Activated CD4-positive, alpha-beta T cell treated with anti-CD3 and anti-CD28 coated beads, Interleukin-2, amount 10 ng/mL, durations not matched to agents 7 days and 5 days (primary cell): ENCODE measurements at regions not wholly inside any gene's neighbourhood (a gene's known extent, or its start where the extent isn't known, plus 50 kb on each side); places are given as distances from the start of the nearest gene placed in this dataset.

Experiments used
- CTCF ChIA-PET: fragments of 350-600 bp; sonication (Branson Sonifier 250); formaldehyde crosslinking; loops from one replicate; lab custom pipeline; 2021; ENCODE audit warnings: antibody characterized with exemption; lab: Charles Lee
- POLR2A ChIA-PET: fragments of 350-600 bp; sonication (Branson Sonifier 250); formaldehyde crosslinking; loops from one replicate; lab custom pipeline; 2021; ENCODE audit warnings: antibody characterized with exemption; lab: Charles Lee
- DNase-seq: peaks from one replicate; pipeline ENCODE4 v3.0.0-alpha.2; 2020
- H3K27ac Mint-ChIP-seq: one replicate; pipeline ENCODE4 v1.8.0; 2021; ENCODE audit warnings: mild to moderate bottlenecking, moderate library complexity, mixed read lengths
- H3K27me3 Mint-ChIP-seq: one replicate; pipeline ENCODE4 v1.8.0; 2021; ENCODE audit warnings: mixed read lengths
- H3K36me3 Mint-ChIP-seq: one replicate; pipeline ENCODE4 v1.8.0; 2021; ENCODE audit warnings: low read depth, mixed read lengths
- H3K4me1 Mint-ChIP-seq: one replicate; pipeline ENCODE4 v1.8.0; 2021; ENCODE audit warnings: mixed read lengths
- H3K4me3 Mint-ChIP-seq: one replicate; pipeline ENCODE4 v1.8.0; 2021; ENCODE audit warnings: mild to moderate bottlenecking, moderate library complexity, mixed read lengths
- H3K9me3 Mint-ChIP-seq: one replicate; pipeline ENCODE4 v1.8.0; 2021; ENCODE audit warnings: mixed read lengths

DNA sequence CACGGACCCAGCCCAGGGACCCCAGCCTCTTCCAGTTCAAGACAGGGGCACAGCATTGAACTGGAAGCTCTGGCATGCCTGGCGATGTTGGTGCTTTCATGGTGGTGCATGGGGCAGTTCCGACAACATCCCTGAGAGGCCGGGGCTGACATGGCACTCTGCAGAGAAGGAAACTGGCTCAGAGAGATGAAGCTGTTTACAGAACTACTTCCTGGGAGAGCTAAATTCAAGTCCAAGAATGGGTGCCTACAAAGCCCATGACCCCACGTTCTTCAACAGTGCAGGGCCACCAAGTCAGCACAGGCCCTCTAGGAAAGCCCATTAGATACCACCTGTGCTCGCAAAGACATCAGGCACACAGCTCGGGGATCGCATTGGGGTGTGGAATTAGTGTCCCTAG lies 470.9 kb upstream of the MGMT start:
- ChIA-PET POLR2A (no interaction called here), CTCF (no interaction called here)
- no peaks in the 10 kb centered on the region for H3K36me3 Mint-ChIP-seq
- H3K27ac Mint-ChIP-seq: no peak overlapping the region
- DNase-seq: no peak
- no peaks in the 10 kb centered on the region for H3K9me3 Mint-ChIP-seq
- no peaks in the 10 kb centered on the region for H3K4me1 Mint-ChIP-seq
- H3K4me3 Mint-ChIP-seq: no peak overlapping the region
- H3K27me3 Mint-ChIP-seq: no peaks in the 10 kb centered on the region

DNA sequence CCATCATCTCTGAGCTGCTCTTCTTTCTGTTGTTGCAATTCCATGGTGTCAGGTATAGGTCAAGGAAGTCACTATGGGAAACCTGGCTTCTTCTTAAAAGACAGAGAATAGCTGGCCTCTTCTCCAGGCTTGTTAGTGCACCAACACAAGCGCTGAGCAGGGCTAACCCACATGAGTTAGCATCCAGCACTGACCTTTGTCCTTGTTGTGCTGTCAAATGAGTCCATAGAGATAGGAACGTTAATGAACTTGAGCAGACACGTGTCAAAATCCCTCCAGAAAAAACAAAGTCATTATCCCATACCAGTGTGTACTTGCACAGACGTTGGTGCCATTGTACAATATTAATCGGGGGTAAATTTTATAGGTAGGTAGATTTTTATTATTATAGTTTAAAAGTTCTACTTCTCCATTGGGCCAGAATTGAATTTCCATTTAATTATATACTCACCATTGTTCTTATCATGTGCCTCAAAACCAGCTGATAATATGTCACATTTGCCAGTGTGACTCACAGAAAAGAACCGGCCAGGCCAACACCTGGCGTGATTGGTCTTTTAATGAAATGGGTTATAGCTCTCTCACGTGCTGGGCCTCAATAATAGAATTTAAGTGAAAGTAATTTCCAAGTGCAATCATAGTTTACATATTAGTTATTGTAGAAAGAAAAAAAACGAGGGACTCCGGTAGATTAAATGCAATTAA lies 468.8 kb upstream of the MGMT start:
- Mint-ChIP-seq H3K4me3 (no peak overlapping the region), H3K27me3 (no peaks in the 10 kb centered on the region), H3K4me1 (no peaks in the 10 kb centered on the region), H3K27ac (no peak overlapping the region), H3K36me3 (no peaks in the 10 kb centered on the region), H3K9me3 (no peaks in the 10 kb centered on the region)
- POLR2A ChIA-PET: no interaction called here
- CTCF ChIA-PET: no interaction called here
- DNase-seq: no peak

DNA sequence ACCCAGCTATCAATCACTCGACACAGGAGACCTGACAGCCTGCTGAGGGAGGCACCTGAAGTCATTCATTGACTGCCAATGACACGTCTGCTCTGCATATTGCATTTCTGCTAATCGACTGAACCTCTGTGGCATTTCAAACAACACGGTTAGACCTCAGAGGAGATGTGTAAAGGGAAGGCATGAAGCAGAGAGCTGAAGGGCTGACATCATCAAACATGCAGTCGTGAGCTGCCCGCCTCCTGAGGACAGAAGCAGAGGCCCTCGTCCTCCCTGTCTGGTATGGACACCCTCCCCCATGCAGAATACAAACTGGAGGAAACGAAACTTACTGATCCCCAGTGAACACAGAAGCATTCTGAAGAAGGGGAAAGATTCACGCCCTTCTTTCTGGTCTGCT lies 462.6 kb upstream of the MGMT start:
- CTCF ChIA-PET: no interaction called here
- Mint-ChIP-seq H3K36me3 (no peaks in the 10 kb centered on the region), H3K4me3 (no peak overlapping the region), H3K4me1 (no peaks in the 10 kb centered on the region), H3K27ac (no peak overlapping the region), H3K9me3 (peaks cover 4% of the 10 kb centered on the region), H3K27me3 (peaks cover 5% of the 10 kb centered on the region)
- POLR2A ChIA-PET: no interaction called here
- no peak for DNase-seq

DNA sequence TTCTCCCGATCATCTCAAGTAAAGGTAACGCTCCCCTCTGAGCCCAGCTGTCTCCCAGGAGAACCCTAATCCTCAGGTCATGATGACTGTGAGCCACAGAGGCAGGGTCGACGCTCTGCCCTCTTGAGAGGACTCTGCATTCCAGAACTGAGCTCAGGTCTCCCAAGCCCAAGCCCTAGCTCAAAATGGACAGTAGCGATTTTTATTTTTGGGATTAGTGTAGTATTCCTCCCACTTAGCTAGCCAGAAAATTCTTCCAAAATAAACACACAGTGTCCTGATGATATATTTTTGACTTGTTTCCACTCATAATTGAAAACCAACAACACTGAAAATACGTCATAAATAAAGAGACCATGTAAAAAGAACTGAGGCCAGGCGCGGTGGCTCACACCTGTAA lies 462.0 kb upstream of the MGMT start:
- no peak overlapping the region for H3K4me3 Mint-ChIP-seq
- H3K27ac Mint-ChIP-seq: no peak overlapping the region
- ChIA-PET CTCF (no interaction called here), POLR2A (no interaction called here)
- no peaks in the 10 kb centered on the region for H3K4me1 Mint-ChIP-seq
- no peaks in the 10 kb centered on the region for H3K36me3 Mint-ChIP-seq
- peaks cover 6% of the 10 kb centered on the region for H3K9me3 Mint-ChIP-seq
- no peak for DNase-seq
- H3K27me3 Mint-ChIP-seq: peaks cover 5% of the 10 kb centered on the region

DNA sequence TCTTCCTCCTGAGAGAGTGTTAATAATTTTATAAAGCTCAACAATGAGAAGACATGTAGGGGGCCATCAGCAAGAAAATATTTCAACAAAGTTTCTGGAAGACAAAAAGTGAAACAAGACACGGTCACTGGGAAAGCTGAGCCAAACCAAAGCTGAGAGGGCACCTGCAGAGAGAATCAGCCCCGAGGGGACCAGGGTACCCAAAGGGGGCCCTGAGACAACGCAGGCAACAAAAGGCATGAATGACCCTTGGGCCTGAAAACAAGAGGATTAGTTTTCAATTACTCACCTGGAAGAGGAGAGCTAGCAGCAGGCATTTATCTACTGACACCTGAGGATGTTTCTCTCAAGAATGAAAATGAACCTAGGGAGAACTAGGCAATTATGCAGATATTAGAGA lies 461.2 kb upstream of the MGMT start:
- peaks cover 5% of the 10 kb centered on the region for H3K27me3 Mint-ChIP-seq
- CTCF ChIA-PET: no interaction called here
- no peak overlapping the region for H3K4me3 Mint-ChIP-seq
- no peak overlapping the region for H3K27ac Mint-ChIP-seq
- H3K9me3 Mint-ChIP-seq: peaks cover 6% of the 10 kb centered on the region
- no peaks in the 10 kb centered on the region for H3K4me1 Mint-ChIP-seq
- H3K36me3 Mint-ChIP-seq: no peaks in the 10 kb centered on the region
- POLR2A ChIA-PET: interaction anchor here (0.7 kb wide), 1 partner anchor 30 kb away, joined by 3 read pairs; no protein-coding TSS in a partner anchor
- no peak for DNase-seq

DNA sequence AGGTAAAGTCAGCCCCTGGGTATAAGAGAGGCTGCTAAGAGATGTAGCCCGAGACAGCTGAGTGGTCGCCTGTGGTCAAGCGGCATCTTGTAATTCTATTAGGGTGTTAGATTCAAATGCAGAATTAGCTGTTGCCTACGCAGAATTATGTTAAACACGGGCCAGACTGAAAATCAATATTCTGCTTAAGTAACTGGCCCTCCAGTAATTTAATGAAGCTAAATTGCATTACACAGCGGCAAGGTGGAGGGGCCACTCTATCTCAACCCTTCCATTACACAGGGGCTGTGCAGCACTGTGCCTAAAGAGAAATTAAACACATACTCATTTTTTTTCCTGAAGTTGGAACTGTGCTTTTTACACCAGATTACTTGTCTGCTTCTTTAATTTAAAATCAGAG lies 448.5 kb upstream of the MGMT start:
- no peak for DNase-seq
- ChIA-PET CTCF (interaction anchor here (0.6 kb wide), 2 partner anchors 122 to 1111 kb away, joined by 3 read pairs; no protein-coding TSS in a partner anchor), POLR2A (no interaction called here)

DNA sequence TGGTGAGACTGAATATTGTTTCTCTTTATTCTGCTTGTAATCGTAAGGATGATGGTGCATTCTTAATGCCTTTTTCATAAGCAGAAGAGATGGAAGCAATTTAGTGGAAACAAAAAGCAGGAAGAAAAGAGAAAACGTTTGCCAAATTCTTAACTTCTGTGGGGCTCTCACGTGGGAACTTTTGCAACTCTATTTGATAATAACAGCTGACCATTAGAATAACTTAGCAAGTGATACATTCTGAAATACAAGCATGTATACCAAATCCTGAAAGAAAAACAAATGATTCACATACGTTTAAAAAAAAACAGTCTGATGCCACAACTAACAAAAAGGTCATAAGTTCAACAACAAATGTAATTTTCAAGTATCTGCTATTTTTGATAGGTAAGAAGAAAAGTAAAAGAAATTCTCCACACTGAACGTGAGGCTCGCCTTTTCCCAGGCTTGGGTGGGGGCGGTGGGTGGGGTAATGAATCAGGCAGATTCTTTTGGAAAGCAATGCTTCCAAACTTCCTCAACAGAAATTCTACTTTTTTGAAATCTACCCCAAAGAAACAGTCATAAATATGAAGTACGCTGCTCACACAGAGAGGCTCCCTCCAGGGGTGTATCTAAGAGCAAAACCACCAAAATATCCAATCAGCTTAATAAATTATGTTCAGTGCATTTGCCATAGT lies 446.2 kb upstream of the MGMT start:
- ChIA-PET CTCF (no interaction called here), POLR2A (no interaction called here)
- Mint-ChIP-seq H3K27ac (no peak overlapping the region), H3K9me3 (no peaks in the 10 kb centered on the region), H3K4me1 (no peaks in the 10 kb centered on the region), H3K27me3 (no peaks in the 10 kb centered on the region), H3K4me3 (no peak overlapping the region), H3K36me3 (no peaks in the 10 kb centered on the region)
- DNase-seq: no peak

More for the DNA sequence above, 448.5 kb upstream of the MGMT start:
- H3K9me3 Mint-ChIP-seq: no peaks in the 10 kb centered on the region
- H3K27ac Mint-ChIP-seq: no peak overlapping the region
- no peaks in the 10 kb centered on the region for H3K4me1 Mint-ChIP-seq
- no peak overlapping the region for H3K4me3 Mint-ChIP-seq
- no peaks in the 10 kb centered on the region for H3K36me3 Mint-ChIP-seq
- H3K27me3 Mint-ChIP-seq: no peaks in the 10 kb centered on the region

DNA sequence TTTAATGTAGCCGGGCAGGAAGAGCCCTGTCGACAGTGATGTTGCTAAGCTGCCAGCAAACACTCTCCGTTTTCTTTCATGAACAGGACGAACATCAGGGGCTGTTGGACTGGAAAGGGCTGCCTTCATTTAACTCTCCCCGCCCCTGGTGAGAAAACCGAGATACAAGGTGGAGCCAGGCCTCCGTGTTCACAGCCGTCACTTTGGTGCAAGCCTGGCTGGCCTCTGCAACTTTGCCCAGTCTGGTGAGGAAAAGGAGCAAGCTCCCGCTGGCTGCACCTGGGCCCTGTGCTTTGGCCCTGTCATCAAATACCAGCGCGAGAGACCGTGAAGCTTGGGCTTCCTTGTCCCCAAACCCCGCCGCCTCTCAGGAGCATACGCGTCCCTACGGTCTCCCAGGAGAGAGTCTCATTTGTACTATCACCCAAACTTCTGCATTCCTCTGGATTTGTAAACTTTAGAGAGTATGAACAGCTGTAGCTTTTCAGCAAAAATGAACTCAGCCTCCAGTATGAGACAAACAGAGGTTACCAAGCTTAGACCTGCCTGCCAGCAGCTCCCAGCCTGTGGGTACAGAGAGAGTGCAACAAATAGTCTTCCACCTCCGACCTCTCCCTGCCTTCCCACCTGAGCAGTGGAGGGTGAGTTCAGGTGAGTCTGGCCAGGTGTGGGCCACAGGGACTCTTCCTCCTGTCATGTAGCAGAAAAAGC lies 445.3 kb upstream of the MGMT start:
- Mint-ChIP-seq H3K9me3 (no peaks in the 10 kb centered on the region), H3K36me3 (no peaks in the 10 kb centered on the region), H3K27me3 (no peaks in the 10 kb centered on the region), H3K27ac (no peak overlapping the region), H3K4me3 (no peak overlapping the region), H3K4me1 (no peaks in the 10 kb centered on the region)
- ChIA-PET CTCF (no interaction called here), POLR2A (no interaction called here)
- DNase-seq: no peak

DNA sequence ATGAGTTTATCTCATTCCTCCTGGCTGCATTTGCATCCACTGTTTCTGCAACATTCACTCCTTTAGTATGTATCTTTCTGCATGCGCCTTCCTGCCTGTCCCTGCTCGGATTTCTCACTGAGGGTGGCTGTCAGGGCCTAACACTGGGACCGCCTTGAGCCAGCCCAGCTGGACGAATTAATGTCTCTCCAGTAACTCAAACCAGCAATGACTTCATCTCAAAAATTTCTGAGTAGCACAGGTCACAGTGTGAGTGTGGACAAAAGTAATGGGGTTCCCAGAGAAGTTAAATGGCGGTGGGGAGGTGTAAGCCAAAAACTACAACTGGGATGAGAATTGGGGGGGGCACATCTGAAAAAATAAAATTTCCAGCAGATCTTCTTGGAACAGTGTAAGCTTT lies 444.0 kb upstream of the MGMT start:
- H3K36me3 Mint-ChIP-seq: no peaks in the 10 kb centered on the region
- CTCF ChIA-PET: no interaction called here
- DNase-seq: no peak
- no peaks in the 10 kb centered on the region for H3K4me1 Mint-ChIP-seq
- H3K9me3 Mint-ChIP-seq: no peaks in the 10 kb centered on the region
- H3K27me3 Mint-ChIP-seq: peaks cover 3% of the 10 kb centered on the region
- no peak overlapping the region for H3K27ac Mint-ChIP-seq
- H3K4me3 Mint-ChIP-seq: no peak overlapping the region
- POLR2A ChIA-PET: no interaction called here

DNA sequence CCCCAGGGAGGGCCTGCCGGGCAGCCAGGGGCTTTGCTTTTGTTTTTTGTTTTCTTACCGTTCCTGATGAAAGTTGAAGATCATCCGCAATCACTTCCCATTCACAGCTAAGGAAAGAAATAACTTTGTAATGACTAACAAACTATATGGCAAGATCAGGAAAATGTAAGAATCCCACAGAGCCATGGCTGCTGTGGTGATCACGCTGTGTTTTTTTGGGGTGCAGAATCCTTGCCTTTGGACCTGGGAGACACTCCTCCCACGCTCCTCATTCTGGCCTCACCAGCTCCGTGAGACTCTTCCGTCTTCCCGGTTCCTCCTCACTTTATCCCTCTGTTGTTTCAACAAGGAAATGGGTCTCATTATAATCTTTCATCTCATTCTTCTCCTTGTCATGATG lies 443.0 kb upstream of the MGMT start:
- CTCF ChIA-PET: no interaction called here
- POLR2A ChIA-PET: no interaction called here
- no peaks in the 10 kb centered on the region for H3K9me3 Mint-ChIP-seq
- DNase-seq: no peak
- no peaks in the 10 kb centered on the region for H3K36me3 Mint-ChIP-seq
- peaks cover 4% of the 10 kb centered on the region for H3K27me3 Mint-ChIP-seq
- H3K27ac Mint-ChIP-seq: no peak overlapping the region
- no peak overlapping the region for H3K4me3 Mint-ChIP-seq
- H3K4me1 Mint-ChIP-seq: no peaks in the 10 kb centered on the region

DNA sequence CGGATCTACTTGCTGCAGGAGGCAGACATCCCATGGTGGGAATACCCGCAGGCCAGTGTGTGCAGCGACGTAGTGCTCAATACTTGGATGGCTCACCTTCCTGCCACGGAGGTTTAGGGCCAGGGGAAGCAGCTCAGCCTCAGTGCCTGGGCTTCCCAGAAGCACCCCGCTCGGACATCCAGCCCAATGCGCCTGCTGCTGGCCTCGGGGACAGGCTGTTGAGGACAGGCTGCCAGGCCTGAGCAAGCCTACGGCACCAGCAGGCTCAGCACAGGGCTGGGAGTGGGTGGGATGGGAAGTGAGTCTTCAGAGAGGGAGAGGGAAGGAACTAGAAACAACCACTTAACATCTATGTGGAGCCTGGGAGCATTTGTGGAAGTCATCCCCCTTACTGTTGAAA lies 441.3 kb upstream of the MGMT start:
- H3K27ac Mint-ChIP-seq: no peak overlapping the region
- no peak for DNase-seq
- no peak overlapping the region for H3K4me3 Mint-ChIP-seq
- no peaks in the 10 kb centered on the region for H3K36me3 Mint-ChIP-seq
- ChIA-PET CTCF (no interaction called here), POLR2A (no interaction called here)
- H3K4me1 Mint-ChIP-seq: no peaks in the 10 kb centered on the region
- H3K9me3 Mint-ChIP-seq: no peaks in the 10 kb centered on the region
- H3K27me3 Mint-ChIP-seq: peaks cover 10% of the 10 kb centered on the region

DNA sequence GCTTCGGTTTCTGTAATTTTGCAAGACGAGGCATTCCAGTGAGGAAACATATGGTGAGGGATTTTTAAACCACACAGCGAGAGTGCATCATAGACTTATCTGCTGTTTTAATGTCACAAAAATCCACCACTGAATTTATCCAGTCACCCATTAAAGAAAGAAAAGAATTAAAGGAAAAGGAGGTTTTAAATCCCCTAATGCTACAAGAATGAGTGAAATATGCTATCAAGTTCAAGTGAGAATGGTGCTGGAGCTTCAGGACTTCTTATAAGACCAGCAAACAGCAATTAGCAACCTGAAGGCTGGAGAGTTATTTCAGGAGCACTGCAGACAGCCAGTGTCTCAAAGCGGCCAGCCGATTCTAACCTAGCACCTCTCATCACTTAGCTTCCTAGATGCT lies 439.1 kb upstream of the MGMT start:
- CTCF ChIA-PET: no interaction called here
- H3K27me3 Mint-ChIP-seq: peaks cover 21% of the 10 kb centered on the region
- no peaks in the 10 kb centered on the region for H3K36me3 Mint-ChIP-seq
- H3K4me1 Mint-ChIP-seq: peaks cover 14% of the 10 kb centered on the region
- no peaks in the 10 kb centered on the region for H3K9me3 Mint-ChIP-seq
- no peak for DNase-seq
- no peak overlapping the region for H3K27ac Mint-ChIP-seq
- H3K4me3 Mint-ChIP-seq: no peak overlapping the region
- POLR2A ChIA-PET: no interaction called here

DNA sequence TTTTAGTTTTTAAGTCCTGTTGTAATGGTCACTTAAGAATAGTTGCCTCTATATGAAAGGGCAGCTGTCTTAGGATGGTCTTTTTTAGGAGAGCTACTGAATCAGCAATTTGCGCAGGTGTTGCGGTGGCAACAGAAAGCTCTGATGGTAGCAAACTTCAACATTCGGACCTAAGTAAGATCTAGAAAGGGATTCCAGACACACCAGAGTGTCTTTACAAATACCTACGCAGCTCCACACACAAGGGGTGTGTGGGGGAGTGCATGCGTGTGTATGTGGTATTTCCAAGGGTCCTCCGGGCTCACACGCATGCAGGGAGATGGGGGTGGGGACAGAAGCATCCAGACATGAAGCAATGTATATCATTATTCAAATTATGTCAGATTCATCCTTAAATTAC lies 438.6 kb upstream of the MGMT start:
- CTCF ChIA-PET: no interaction called here
- Mint-ChIP-seq H3K4me3 (no peak overlapping the region), H3K36me3 (no peaks in the 10 kb centered on the region), H3K4me1 (peaks cover 14% of the 10 kb centered on the region), H3K27me3 (peaks cover 25% of the 10 kb centered on the region), H3K27ac (no peak overlapping the region), H3K9me3 (no peaks in the 10 kb centered on the region)
- DNase-seq: no peak
- POLR2A ChIA-PET: no interaction called here
